ENCODE measurements at regions not wholly inside any gene's neighbourhood (a gene's known extent, or its start where the extent isn't known, plus 50 kb on each side); places are given as distances from the start of the nearest gene placed in this dataset.

DNA sequence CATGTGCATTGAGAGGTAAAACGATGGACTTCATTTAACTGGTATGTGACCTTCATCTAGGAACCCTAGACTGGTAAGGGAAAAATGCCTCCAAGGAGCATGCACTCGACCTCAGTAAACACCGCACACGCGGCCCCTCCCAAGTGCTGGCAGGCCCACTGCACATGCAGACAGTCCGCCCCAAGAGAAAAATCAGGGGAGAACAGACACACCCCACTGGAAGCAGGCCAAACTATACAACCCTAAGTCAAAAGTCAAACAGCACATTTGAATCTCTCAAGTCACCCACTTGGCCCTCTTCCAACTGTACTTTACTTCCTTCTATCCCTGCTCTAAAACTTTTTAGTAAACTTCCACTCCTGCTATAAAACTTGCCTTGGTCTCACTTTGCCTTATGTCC, 250.1 kb upstream of the HES1 start (continued):
- TF ChIP-seq CHD7 (IDR thresholded peaks at IDR 0.05; ENCODE audit: insufficient replicate concordance, low read length) (no peak), NANOG (IDR thresholded peaks at IDR 0.05; ENCODE audit: insufficient read depth, low read depth, low read length, poor library complexity, severe bottlenecking) (no peak), EGR1 (IDR thresholded peaks at IDR 0.05; ENCODE audit: borderline replicate concordance, low read depth, low read length) (no peak), TCF12 (IDR thresholded peaks at IDR 0.05; ENCODE audit: low read depth, low read length) (no peak), NRF1 (IDR thresholded peaks at IDR 0.05; ENCODE audit: low read depth, low read length) (no peak), MAFK (IDR thresholded peaks at IDR 0.05; ENCODE audit: low read depth, low read length) (no peak), RAD21 (IDR thresholded peaks at IDR 0.05 in 1 of 2, conservative IDR thresholded peaks at IDR 0.05 in 1 of 2; ENCODE audit: low read depth in 2 of 2, low read length in 2 of 2) (no peak), TAF1 (IDR thresholded peaks at IDR 0.05; ENCODE audit: low read depth, low read length) (no peak)

Measured in H1 (cell line).